Esophagus squamous epithelium (tissue), 5 donors: ENCODE measurements at regions not wholly inside any gene's neighbourhood (a gene's known extent, or its start where the extent isn't known, plus 50 kb on each side); places are given as distances from the start of the nearest gene placed in this dataset.
"Not testable (repeated sequence)": the region's sequence is repeated elsewhere in the genome, so short reads cannot be mapped to it uniquely, and the experiment has no call there.

ENCODE experiments used
- DNase-seq: peaks from one replicate; lab custom pipeline; 2025; lab: John Stamatoyannopoulos, UW
- H3K27ac ChIP-seq, 4 donors: fragments of 200-600 bp; sonication (generic); one replicate each; pipeline ENCODE4 v1.5.1; 2016 to 2019; ENCODE audit warnings: mild to moderate bottlenecking in 1 of 4
- H3K27me3 ChIP-seq, 4 donors: fragments of 200-600 bp; sonication (generic); 1 replicate in 3 of 4; 2 replicates in 1 of 4; pipeline versions ENCODE4 v1.5.1 to v1.6.0; 2017 to 2021; ENCODE audit warnings: antibody characterized with exemption in 1 of 4
- H3K36me3 ChIP-seq, 3 donors: fragments of 200-600 bp; sonication (generic); one replicate each; pipeline ENCODE4 v1.5.1; 2016 to 2019
- H3K4me1 ChIP-seq, 3 donors: fragments of 200-600 bp; sonication (generic); one replicate each; pipeline ENCODE4 v1.5.1; 2017 to 2019
- H3K4me3 ChIP-seq, 4 donors: fragments of 200-600 bp; sonication (generic); 1 replicate in 3 of 4; 2 replicates in 1 of 4; pipeline ENCODE4 v1.5.1; 2016 to 2019; ENCODE audit warnings: mild to moderate bottlenecking in 2 of 4, moderate library complexity in 1 of 4
- H3K9me3 ChIP-seq, 3 donors: fragments of 200-600 bp; sonication (generic); one replicate each; pipeline ENCODE4 v1.5.1; 2016 to 2019
- POLR2A ChIP-seq, 4 donors: fragments of 450-650 bp; IDR thresholded peaks; one replicate each; pipeline ENCODE4 v1.6.1; 2017; ENCODE audit warnings: antibody characterized with exemption in 4 of 4, mild to moderate bottlenecking in 4 of 4, moderate library complexity in 3 of 4
- WGBS, 2 donors: methylation state at CpG; one replicate each; pipeline ENCODE4 v1.1.5; 2018; 5-methylcytosine and 5-hydroxymethylcytosine counted together
- intact Hi-C: fragments of 100-400 bp; cut with DNase I; formaldehyde crosslinking; loops from one replicate; pipeline ENCODE4 v1.15.0; 2022
- TF ChIP-seq, protein P1 (sequence below), 6 experiments: fragments of 450-650 bp in 4 of 6; fragments of 200-600 bp in 2 of 6; sonication (generic) in 2 of 6; IDR thresholded peaks; one replicate each; pipeline ENCODE4 v1.5.1; 2016 to 2019; ENCODE audit warnings: antibody characterized with exemption in 6 of 6, mild to moderate bottlenecking in 4 of 6, moderate library complexity in 4 of 6
- donor health status: DM: yes; HTN: yes; CAD: no.

DNA sequence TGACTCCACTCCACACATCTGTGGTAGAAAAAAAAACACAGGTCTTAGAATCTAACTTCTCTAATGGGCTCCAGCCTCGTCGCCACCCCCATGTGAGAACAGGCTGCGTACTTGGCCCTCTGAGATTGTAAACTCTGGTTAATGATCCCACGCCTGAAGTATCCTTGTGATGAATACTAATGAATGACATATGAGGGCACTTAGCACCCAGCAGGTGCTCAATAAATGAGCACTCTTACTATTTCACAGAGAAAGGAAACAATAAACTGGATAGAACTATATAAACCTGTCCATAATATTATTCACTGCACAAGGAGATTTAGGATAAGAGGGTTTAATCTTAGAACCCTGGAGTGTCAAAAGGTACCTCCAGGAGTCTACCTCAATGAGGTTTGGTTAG lies 310.1 kb upstream of the HNRNPA3 start:
- TF ChIP-seq, protein P1, sequence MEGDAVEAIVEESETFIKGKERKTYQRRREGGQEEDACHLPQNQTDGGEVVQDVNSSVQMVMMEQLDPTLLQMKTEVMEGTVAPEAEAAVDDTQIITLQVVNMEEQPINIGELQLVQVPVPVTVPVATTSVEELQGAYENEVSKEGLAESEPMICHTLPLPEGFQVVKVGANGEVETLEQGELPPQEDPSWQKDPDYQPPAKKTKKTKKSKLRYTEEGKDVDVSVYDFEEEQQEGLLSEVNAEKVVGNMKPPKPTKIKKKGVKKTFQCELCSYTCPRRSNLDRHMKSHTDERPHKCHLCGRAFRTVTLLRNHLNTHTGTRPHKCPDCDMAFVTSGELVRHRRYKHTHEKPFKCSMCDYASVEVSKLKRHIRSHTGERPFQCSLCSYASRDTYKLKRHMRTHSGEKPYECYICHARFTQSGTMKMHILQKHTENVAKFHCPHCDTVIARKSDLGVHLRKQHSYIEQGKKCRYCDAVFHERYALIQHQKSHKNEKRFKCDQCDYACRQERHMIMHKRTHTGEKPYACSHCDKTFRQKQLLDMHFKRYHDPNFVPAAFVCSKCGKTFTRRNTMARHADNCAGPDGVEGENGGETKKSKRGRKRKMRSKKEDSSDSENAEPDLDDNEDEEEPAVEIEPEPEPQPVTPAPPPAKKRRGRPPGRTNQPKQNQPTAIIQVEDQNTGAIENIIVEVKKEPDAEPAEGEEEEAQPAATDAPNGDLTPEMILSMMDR (IDR thresholded peaks at IDR 0.05): no peak
- TF ChIP-seq POLR2A (IDR thresholded peaks at IDR 0.05): no peak
- no peaks in the 10 kb centered on the region for H3K4me1 ChIP-seq
- intact Hi-C loops: no loop called here
- no peaks in the 10 kb centered on the region for H3K27me3 ChIP-seq
- 85 to 100% methylated on average over 2 to 4 of the region's 4 CpGs for WGBS, 2 donors
- H3K4me3 ChIP-seq: no peak overlapping the region
- H3K9me3 ChIP-seq: no peaks in the 10 kb centered on the region
- no peaks in the 10 kb centered on the region for H3K36me3 ChIP-seq
- no peak overlapping the region for H3K27ac ChIP-seq
- DNase-seq: no peak

- 53 to 82% methylated on average over 2 of the region's 2 CpGs for WGBS, 2 donors
- H3K9me3 ChIP-seq, H3K4me1 ChIP-seq, H3K4me3 ChIP-seq, H3K27me3 ChIP-seq, H3K36me3 ChIP-seq, intact Hi-C loops, DNase-seq, H3K27ac ChIP-seq: not testable (repeated sequence)
Observed at GRCh38 chr2:176904053-176904452, 308.5 kb upstream of the HNRNPA3 start.

GRCh38 chr2:176907341-176907740 lies 305.3 kb upstream of the HNRNPA3 start:
- 12 to 30% methylated on average over 3 of the region's 3 CpGs for WGBS, 2 donors
- DNase-seq: no peak

GRCh38 chr2:176910828-176911227 lies 301.8 kb upstream of the HNRNPA3 start:
- Histone ChIP-seq H3K27me3 (no peaks in the 10 kb centered on the region), H3K4me1 (no peaks in the 10 kb centered on the region), H3K27ac (no peak overlapping the region), H3K9me3 (no peaks in the 10 kb centered on the region), H3K36me3 (no peaks in the 10 kb centered on the region), H3K4me3 (no peak overlapping the region)
- no peak for TF ChIP-seq POLR2A (IDR thresholded peaks at IDR 0.05)
- TF ChIP-seq, protein P1 (IDR thresholded peaks at IDR 0.05): no peak
- intact Hi-C loops: no loop called here
- WGBS, 2 donors: 44 to 47% methylated on average over 3 of the region's 3 CpGs
- DNase-seq: no peak

More at GRCh38 chr2:176907341-176907740, 305.3 kb upstream of the HNRNPA3 start:
- TF ChIP-seq POLR2A (IDR thresholded peaks at IDR 0.05): no peak
- TF ChIP-seq, protein P1 (IDR thresholded peaks at IDR 0.05): no peak
- no peak overlapping the region for H3K4me3 ChIP-seq
- intact Hi-C loops: no loop called here
- H3K27ac ChIP-seq: no peak overlapping the region
- H3K36me3 ChIP-seq: no peaks in the 10 kb centered on the region
- no peaks in the 10 kb centered on the region for H3K27me3 ChIP-seq
- no peaks in the 10 kb centered on the region for H3K9me3 ChIP-seq
- no peaks in the 10 kb centered on the region for H3K4me1 ChIP-seq

GRCh38 chr2:176913955-176914354 lies 298.6 kb upstream of the HNRNPA3 start:
- H3K27ac ChIP-seq: no peak overlapping the region
- 78 to 93% methylated on average over 1 of the region's 1 CpG for WGBS, 2 donors
- H3K4me1 ChIP-seq: no peaks in the 10 kb centered on the region
- DNase-seq: no peak
- no peak overlapping the region for H3K4me3 ChIP-seq
- no peaks in the 10 kb centered on the region for H3K27me3 ChIP-seq
- intact Hi-C loops: no loop called here
- H3K36me3 ChIP-seq: no peaks in the 10 kb centered on the region
- TF ChIP-seq POLR2A (IDR thresholded peaks at IDR 0.05): no peak
- TF ChIP-seq, protein P1 (IDR thresholded peaks at IDR 0.05): no peak
- no peaks in the 10 kb centered on the region for H3K9me3 ChIP-seq

GRCh38 chr2:176914371-176914770 lies 298.2 kb upstream of the HNRNPA3 start:
- 87 to 88% methylated on average over 3 of the region's 3 CpGs for WGBS, 2 donors
- intact Hi-C loops: no loop called here

DNA sequence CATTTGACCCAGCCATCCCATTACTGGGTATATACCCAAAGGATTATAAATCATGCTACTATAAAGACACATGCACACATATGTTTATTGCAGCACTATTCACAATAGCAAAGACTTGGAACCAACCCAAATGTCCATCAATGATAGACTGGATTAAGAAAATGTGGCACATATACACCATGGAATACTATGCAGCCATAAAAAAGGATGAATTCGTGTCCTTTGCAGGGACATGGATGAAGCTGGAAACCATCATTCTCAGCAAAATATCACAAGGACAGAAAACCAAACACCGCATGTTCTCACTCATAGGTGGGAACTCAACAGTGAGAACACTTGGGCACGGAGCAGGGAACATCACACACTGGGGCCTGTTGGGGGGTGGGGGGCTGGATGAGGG lies 290.0 kb upstream of the HNRNPA3 start:
- H3K36me3 ChIP-seq, H3K4me1 ChIP-seq, intact Hi-C loops, H3K4me3 ChIP-seq, H3K27me3 ChIP-seq, H3K27ac ChIP-seq, DNase-seq, H3K9me3 ChIP-seq: not testable (repeated sequence)
- WGBS, 2 donors: 97 to 100% methylated on average over 2 to 3 of the region's 3 CpGs

More at GRCh38 chr2:176914371-176914770, 298.2 kb upstream of the HNRNPA3 start:
- H3K36me3 ChIP-seq: no peaks in the 10 kb centered on the region
- no peaks in the 10 kb centered on the region for H3K4me1 ChIP-seq
- DNase-seq: no peak
- H3K9me3 ChIP-seq: no peaks in the 10 kb centered on the region
- no peaks in the 10 kb centered on the region for H3K27me3 ChIP-seq
- TF ChIP-seq, protein P1 (IDR thresholded peaks at IDR 0.05): no peak
- TF ChIP-seq POLR2A (IDR thresholded peaks at IDR 0.05): no peak
- no peak overlapping the region for H3K27ac ChIP-seq
- no peak overlapping the region for H3K4me3 ChIP-seq
